Activated CD4-positive, CD25-positive, alpha-beta regulatory T cell treated with anti-CD3 and anti-CD28 coated beads, Interleukin-2, amount 50 U/mL, for 72 hours (primary cell): ENCODE measurements at regions not wholly inside any gene's neighbourhood (a gene's known extent, or its start where the extent isn't known, plus 50 kb on each side); places are given as distances from the start of the nearest gene placed in this dataset.

ENCODE experiments used
- DNase-seq: peaks from one replicate; pipeline ENCODE4 v3.0.0; 2021

DNA sequence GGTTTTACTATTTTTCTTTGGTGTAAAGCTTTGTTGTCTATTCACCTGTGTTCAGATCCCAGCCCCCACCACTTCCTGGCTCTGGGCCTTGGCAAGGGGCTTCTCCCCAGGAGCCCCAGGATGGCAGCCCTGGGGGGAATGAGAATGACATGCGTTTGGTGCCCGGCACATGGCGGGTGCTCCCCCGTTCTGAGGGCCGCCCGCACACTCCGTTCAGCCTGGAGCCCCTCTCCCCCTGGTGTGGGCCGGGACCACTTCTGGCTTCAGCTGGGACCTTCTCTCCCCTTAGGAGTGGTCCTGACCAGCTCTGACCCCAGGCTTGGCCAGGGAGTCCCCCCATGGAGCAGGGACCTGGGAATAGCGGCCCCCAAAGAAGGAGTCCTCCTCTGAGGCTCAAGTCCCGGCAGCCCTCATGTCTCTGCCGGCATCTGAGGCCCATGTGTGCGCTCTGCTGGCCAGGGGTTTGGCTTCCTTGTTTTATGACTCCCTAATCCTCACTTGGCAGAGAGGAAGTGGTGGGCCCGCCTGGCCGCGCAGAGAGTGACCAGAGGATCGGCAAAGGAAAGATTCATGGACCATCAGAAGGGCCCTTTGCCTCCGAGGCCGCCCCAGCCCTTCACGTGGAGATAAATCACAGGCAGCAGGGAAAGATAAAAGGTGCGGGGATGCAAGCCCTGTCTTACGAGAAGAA is 57.0 kb upstream of the LMX1B start:
- DNase-seq: no peak

DNA sequence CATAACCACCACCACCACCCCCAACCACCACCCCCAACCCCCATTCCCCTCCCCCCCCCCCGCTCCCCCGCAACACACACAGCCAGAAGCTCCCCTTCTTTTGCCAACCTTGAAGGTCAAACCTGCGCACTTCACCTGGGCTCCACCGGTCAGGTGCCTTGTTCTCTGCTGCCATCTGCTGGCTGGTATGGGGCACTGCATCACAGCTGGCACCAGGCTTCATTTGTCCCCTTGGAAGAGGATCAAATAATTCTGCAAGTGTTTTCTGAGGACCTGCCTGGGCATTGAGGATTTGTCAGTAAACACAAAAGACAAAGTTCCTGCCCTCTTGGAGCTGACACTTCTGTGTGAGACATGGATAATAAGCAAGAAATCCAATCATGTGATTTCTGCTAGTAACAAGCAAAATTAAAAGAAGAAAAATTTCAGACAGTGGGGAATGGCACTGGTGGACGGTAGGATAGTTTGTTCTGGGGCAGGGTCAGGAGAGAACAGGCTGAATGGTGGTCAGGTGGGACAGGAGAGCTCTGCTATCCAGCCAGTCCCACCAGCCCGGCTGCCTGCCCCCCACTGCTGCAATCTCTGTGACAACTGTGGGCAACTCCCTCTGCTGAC is 55.6 kb upstream of the LMX1B start:
- DNase-seq: peak; percentile 70

DNA sequence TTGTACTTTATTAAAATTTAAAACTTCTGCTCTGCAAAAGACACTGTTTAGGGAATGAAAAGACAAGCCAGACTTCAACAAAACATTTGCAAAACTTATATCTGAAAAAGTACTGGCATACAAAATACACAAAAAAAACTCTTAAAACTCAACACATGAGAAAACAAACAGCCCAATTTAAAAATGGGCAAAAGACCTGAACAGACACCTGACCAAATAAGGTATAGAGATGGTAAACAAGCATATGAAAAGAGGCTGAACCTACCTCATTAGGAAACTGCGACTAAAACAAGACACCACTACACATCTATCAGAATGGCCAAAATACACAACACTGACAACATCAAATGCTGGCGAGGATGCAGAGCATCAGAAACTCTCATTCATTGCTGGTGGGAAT is 54.4 kb upstream of the LMX1B start:
- no peak for DNase-seq

DNA sequence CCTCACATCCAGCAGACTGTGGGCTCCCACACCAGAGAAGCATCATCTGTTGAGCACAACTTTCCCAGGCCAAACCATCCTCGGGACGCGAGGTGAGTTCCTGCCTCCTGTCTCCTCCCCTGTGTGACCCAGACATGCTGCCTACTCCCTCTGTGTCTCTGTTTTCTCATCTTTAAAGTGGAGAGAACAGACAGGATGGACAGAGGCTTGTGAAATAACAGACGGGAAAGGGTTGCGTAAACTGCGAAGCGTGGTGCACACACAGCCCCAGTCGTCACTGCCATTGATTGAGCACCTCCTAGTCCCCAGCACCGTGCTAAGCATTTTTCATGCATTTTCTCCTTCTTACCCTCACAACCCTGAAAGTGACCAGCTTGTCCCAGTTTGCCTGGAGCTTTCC is 52.1 kb upstream of the LMX1B start:
- no peak for DNase-seq

DNA sequence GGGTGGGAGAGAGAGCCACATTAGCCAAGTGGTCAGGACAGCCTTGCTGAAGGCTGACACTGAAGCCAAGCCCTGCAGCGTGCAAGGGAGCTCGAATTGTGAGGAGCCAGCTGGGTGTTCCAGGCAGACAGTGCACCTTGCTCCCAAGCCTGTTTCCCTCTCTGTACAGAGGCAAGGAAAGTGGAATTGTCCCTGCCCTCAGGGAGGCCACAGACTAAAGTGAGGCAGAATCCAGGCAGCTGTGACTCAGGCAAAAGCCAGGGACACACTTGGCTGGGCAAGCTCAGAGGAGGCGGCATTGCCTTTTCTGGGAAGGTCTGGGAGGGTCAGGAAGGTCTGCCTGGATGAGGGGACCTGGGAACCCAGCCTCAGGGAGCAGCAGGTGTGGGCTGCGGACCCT is 50.2 kb upstream of the LMX1B start:
- no peak for DNase-seq
